ENCODE measurements at regions not wholly inside any gene's neighbourhood (a gene's known extent, or its start where the extent isn't known, plus 50 kb on each side); places are given as distances from the start of the nearest gene placed in this dataset.

GRCh38 chr2:57049273-57049672 is 865.5 kb downstream of the CCDC85A start:
- TF ChIP-seq CTCF (IDR thresholded peaks at IDR 0.05) (no peak), POLR2A (IDR thresholded peaks at IDR 0.05) (no peak)
